PC-9 (cell line): ENCODE measurements at regions not wholly inside any gene's neighbourhood (a gene's known extent, or its start where the extent isn't known, plus 50 kb on each side); places are given as distances from the start of the nearest gene placed in this dataset.

ENCODE experiments used
- BruUV-seq: library from RNA; stranded (reverse); fragments of 400-500 nt; replicated peaks from 2 replicates; lab custom pipeline; 2021; lab: Mats Ljungman, UMichigan
- CTCF ChIA-PET: fragments of 300-600 bp; sonication (Branson Sonifier 250); formaldehyde crosslinking; loops from one replicate; lab custom pipeline; 2022; ENCODE audit warnings: antibody characterized with exemption; lab: Charles Lee
- POLR2A ChIA-PET: fragments of 300-600 bp; sonication (Branson Sonifier 250); formaldehyde crosslinking; loops from one replicate; lab custom pipeline; 2022; ENCODE audit warnings: antibody characterized with exemption; ENCODE audit not compliant: unreplicated experiment; lab: Charles Lee
- DNase-seq, 2 experiments: peaks; one replicate each; pipeline versions ENCODE4 v3.0.0 to v3.0.0-alpha.2; 2015 to 2022; ENCODE audit warnings: mixed read lengths in 1 of 2
- H2AFZ ChIP-seq: fragments of 200-600 bp; sonication (generic); 2 replicates; pipeline ENCODE4 v1.8.1; 2017; ENCODE audit warnings: antibody characterized with exemption
- H3F3A ChIP-seq: fragments of 200-600 bp; sonication (generic); 2 replicates; pipeline ENCODE4 v1.8.1; 2017; ENCODE audit warnings: antibody characterized with exemption, mild to moderate bottlenecking, low read depth; ENCODE audit not compliant: insufficient read depth
- H3K27ac ChIP-seq: fragments of 200-600 bp; sonication (generic); 2 replicates; pipeline ENCODE4 v1.6.1; 2016; ENCODE audit warnings: mixed run types
- H3K27me3 ChIP-seq: fragments of 200-600 bp; sonication (generic); 2 replicates; pipeline ENCODE4 v1.6.1; 2016; ENCODE audit warnings: low read depth, mixed run types; ENCODE audit not compliant: insufficient read depth
- H3K36me3 ChIP-seq: fragments of 200-600 bp; sonication (generic); 2 replicates; pipeline ENCODE4 v1.6.1; 2016; ENCODE audit warnings: low read depth, mixed run types
- H3K4me1 ChIP-seq: fragments of 200-600 bp; sonication (generic); replicated peaks from 2 replicates; pipeline ENCODE4 v1.6.1; 2016; ENCODE audit warnings: mixed run types; ENCODE audit not compliant: insufficient read depth
- H3K4me2 ChIP-seq: fragments of 200-600 bp; sonication (generic); 2 replicates; pipeline ENCODE4 v1.6.1; 2017; ENCODE audit warnings: mixed run types
- H3K4me3 ChIP-seq: fragments of 200-600 bp; sonication (generic); 2 replicates; pipeline ENCODE4 v1.6.1; 2016; ENCODE audit warnings: mixed run types
- H3K79me2 ChIP-seq: fragments of 200-600 bp; sonication (generic); 2 replicates; pipeline ENCODE4 v1.6.1; 2017; ENCODE audit warnings: low read depth, mixed run types
- H3K9me2 ChIP-seq: fragments of 200-600 bp; sonication (generic); 2 replicates; pipeline ENCODE4 v1.8.1; 2017; ENCODE audit warnings: mild to moderate bottlenecking; ENCODE audit not compliant: insufficient read depth
- H3K9me3 ChIP-seq: fragments of 200-600 bp; sonication (generic); 2 replicates; pipeline ENCODE4 v1.8.1; 2016; ENCODE audit warnings: low read depth; ENCODE audit not compliant: insufficient read depth
- H4K20me1 ChIP-seq: fragments of 200-600 bp; sonication (generic); 2 replicates; pipeline ENCODE4 v1.8.1; 2017; ENCODE audit not compliant: insufficient read depth
- CTCF ChIP-seq: fragments of 200-600 bp; sonication (generic); conservative IDR thresholded peaks from 2 replicates; pipeline ENCODE4 v1.6.1; 2017; ENCODE audit warnings: mixed run types, antibody characterized with exemption, mild to moderate bottlenecking, moderate library complexity
- EZH2 ChIP-seq: fragments of 200-600 bp; sonication (generic); IDR thresholded peaks from 2 replicates; pipeline ENCODE4 v1.8.0; 2017; ENCODE audit warnings: antibody characterized with exemption, low read depth
- intact Hi-C: fragments of 100-400 bp; cut with micrococcal nuclease; formaldehyde crosslinking; loops from one replicate; pipeline ENCODE4 v1.10.0; 2022; ENCODE audit not compliant: unreplicated experiment
- microRNA-seq: library from miRNA; unstranded; fragments of <30 nt; microRNA quantifications from one replicate; pipeline ENCODE4 v1.2.0, GENCODE V29; 2021; ENCODE audit warnings: borderline number of aligned reads, borderline replicate concordance

GRCh38 chr4:65738134-65738533 lies 67.8 kb upstream of the EPHA5 start:
- H3K4me1 ChIP-seq = no peaks in the 10 kb centered on the region
- ChIA-PET CTCF (interaction anchor here (0.6 kb wide), 1 partner anchor 25 kb away, joined by 3 read pairs; no protein-coding TSS in a partner anchor), POLR2A (no interaction called here)
- no peak overlapping the region for H3K27ac ChIP-seq
- no peaks in the 10 kb centered on the region for H3K27me3 ChIP-seq
- H3K79me2 ChIP-seq = no peaks in the 10 kb centered on the region
- no peaks in the 10 kb centered on the region for H3K9me2 ChIP-seq
- H3F3A ChIP-seq = no peaks in the 10 kb centered on the region
- TF ChIP-seq CTCF (no peak), EZH2 (no peak)
- intact Hi-C loops = no loop called here
- no peaks in the 10 kb centered on the region for H3K9me3 ChIP-seq
- DNase-seq = no peak
- H3K36me3 ChIP-seq = no peaks in the 10 kb centered on the region
- no peak overlapping the region for H3K4me3 ChIP-seq
- H3K4me2 ChIP-seq = no peak overlapping the region
- BruUV-seq = no TSS peak
- H4K20me1 ChIP-seq = no peaks in the 10 kb centered on the region
- H2AFZ ChIP-seq = no peak overlapping the region

- Histone ChIP-seq H3F3A (no peaks in the 10 kb centered on the region), H3K36me3 (no peaks in the 10 kb centered on the region), H3K4me2 (no peak overlapping the region), H3K79me2 (no peaks in the 10 kb centered on the region), H3K4me1 (no peaks in the 10 kb centered on the region), H3K27me3 (no peaks in the 10 kb centered on the region), H3K9me3 (no peaks in the 10 kb centered on the region), H3K27ac (no peak overlapping the region), H3K9me2 (no peaks in the 10 kb centered on the region), H2AFZ (no peak overlapping the region), H4K20me1 (no peaks in the 10 kb centered on the region), H3K4me3 (no peak overlapping the region)
- BruUV-seq = no TSS peak
- ChIA-PET POLR2A (no interaction called here), CTCF (interaction anchor here (0.6 kb wide), 1 partner anchor 25 kb away, joined by 3 read pairs; no protein-coding TSS in a partner anchor)
- intact Hi-C loops = no loop called here
- DNase-seq = no peak
- TF ChIP-seq CTCF (no peak), EZH2 (no peak)
These were observed 67.4 kb upstream of the EPHA5 start for GRCh38 chr4:65737672-65738071.

GRCh38 chr4:65724973-65725372 lies 54.7 kb upstream of the EPHA5 start:
- no peak overlapping the region for H3K4me2 ChIP-seq

More at GRCh38 chr4:65724973-65725372, 54.7 kb upstream of the EPHA5 start:
- ChIA-PET POLR2A (no interaction called here), CTCF (no interaction called here)
- no peak for DNase-seq
- H3K9me2 ChIP-seq = no peaks in the 10 kb centered on the region
- H2AFZ ChIP-seq = no peak overlapping the region
- H4K20me1 ChIP-seq = no peaks in the 10 kb centered on the region
- H3K27me3 ChIP-seq = no peaks in the 10 kb centered on the region
- H3K79me2 ChIP-seq = no peaks in the 10 kb centered on the region
- H3K36me3 ChIP-seq = no peaks in the 10 kb centered on the region
- H3F3A ChIP-seq = no peaks in the 10 kb centered on the region
- H3K4me1 ChIP-seq = no peaks in the 10 kb centered on the region
- no peak overlapping the region for H3K4me3 ChIP-seq
- TF ChIP-seq EZH2 (no peak), CTCF (no peak)
- no peaks in the 10 kb centered on the region for H3K9me3 ChIP-seq
- no TSS peak for BruUV-seq
- H3K27ac ChIP-seq = no peak overlapping the region
- intact Hi-C loops = no loop called here

Small RNAs in the stretch of these regions (microRNA-seq; reads per million reads assigned to microRNA genes)
- gene MIR1269A = 6.7 reads per million, percentile 4 among the genes with 10 or more reads in this experiment
